Fibroblast of the aortic adventitia (primary cell): ENCODE measurements at regions not wholly inside any gene's neighbourhood (a gene's known extent, or its start where the extent isn't known, plus 50 kb on each side); places are given as distances from the start of the nearest gene placed in this dataset.
"Not testable (repeated sequence)": the region's sequence is repeated elsewhere in the genome, so short reads cannot be mapped to it uniquely, and the experiment has no call there.

Experiments used
- DNase-seq: peaks from one replicate; pipeline ENCODE4 v3.0.0-alpha.2; 2010; ENCODE audit warnings: low read depth
- H3K4me3 ChIP-seq: 2 replicates; pipeline ENCODE4 v1.5.1; 2011; ENCODE audit warnings: low read depth, mild to moderate bottlenecking, control low read depth, low read length, moderate library complexity
- CTCF ChIP-seq: IDR thresholded peaks from 2 replicates; pipeline ENCODE4 v1.5.1; 2011; ENCODE audit warnings: mild to moderate bottlenecking, low read length, control low read depth, inconsistent platforms; ENCODE audit not compliant: insufficient read depth

GRCh38 chr5:1959231-1959630, 76.5 kb upstream of the IRX4 start:
- H3K4me3 ChIP-seq: no peak overlapping the region
- no peak for TF ChIP-seq CTCF
- no peak for DNase-seq

GRCh38 chr5:1958211-1959010, 75.7 kb upstream of the IRX4 start:
- no peak for DNase-seq
- H3K4me3 ChIP-seq: no peak overlapping the region
- TF ChIP-seq CTCF: no peak

- DNase-seq: no peak
- TF ChIP-seq CTCF: no peak
- no peak overlapping the region for H3K4me3 ChIP-seq
These were observed 72.9 kb upstream of the IRX4 start for GRCh38 chr5:1955586-1955985.

- DNase-seq, H3K4me3 ChIP-seq: not testable (repeated sequence)
These were observed 71.0 kb upstream of the IRX4 start for GRCh38 chr5:1953710-1954109.

GRCh38 chr5:1952444-1953099, 69.8 kb upstream of the IRX4 start:
- TF ChIP-seq CTCF: no peak
- H3K4me3 ChIP-seq: no peak overlapping the region
- DNase-seq: no peak

GRCh38 chr5:1952021-1952420, 69.3 kb upstream of the IRX4 start:
- no peak for DNase-seq
- no peak for TF ChIP-seq CTCF
- no peak overlapping the region for H3K4me3 ChIP-seq

- no peak overlapping the region for H3K4me3 ChIP-seq
- no peak for DNase-seq
- no peak for TF ChIP-seq CTCF
These were observed 68.6 kb upstream of the IRX4 start for GRCh38 chr5:1951165-1951816.
